Panc1 (cell line): ENCODE measurements at regions not wholly inside any gene's neighbourhood (a gene's known extent, or its start where the extent isn't known, plus 50 kb on each side); places are given as distances from the start of the nearest gene placed in this dataset.
"Not testable (repeated sequence)": the region's sequence is repeated elsewhere in the genome, so short reads cannot be mapped to it uniquely, and the experiment has no call there.

ENCODE experiments used
- POLR2AphosphoS5 ChIP-seq: IDR thresholded peaks from 2 replicates; pipeline ENCODE4 v1.6.1; 2012; ENCODE audit warnings: mild to moderate bottlenecking, low read depth, low read length, moderate library complexity
- SIN3A ChIP-seq: IDR thresholded peaks from 2 replicates; pipeline ENCODE4 v1.6.1; 2012; ENCODE audit warnings: low read depth, mild to moderate bottlenecking, low read length, moderate library complexity, borderline replicate concordance; ENCODE audit not compliant: insufficient read depth
- TCF7L2 ChIP-seq: IDR thresholded peaks from 2 replicates; pipeline ENCODE4 v1.6.1; 2011; ENCODE audit warnings: mild to moderate bottlenecking, low read depth, low read length, inconsistent platforms
- TF ChIP-seq, protein P1 (sequence below): fragments of 450-650 bp; IDR thresholded peaks from 2 replicates; pipeline ENCODE4 v1.5.1; 2017; ENCODE audit warnings: mild to moderate bottlenecking
- TF ChIP-seq, protein P2 (sequence below), 2 experiments: IDR thresholded peaks; 2 replicates each; pipeline ENCODE4 v1.6.1; 2011 to 2012; ENCODE audit warnings: low read depth in 2 of 2, control low read depth in 1 of 2, low read length in 1 of 2, mild to moderate bottlenecking in 1 of 2, moderate library complexity in 1 of 2; ENCODE audit not compliant: insufficient read depth in 1 of 2

DNA sequence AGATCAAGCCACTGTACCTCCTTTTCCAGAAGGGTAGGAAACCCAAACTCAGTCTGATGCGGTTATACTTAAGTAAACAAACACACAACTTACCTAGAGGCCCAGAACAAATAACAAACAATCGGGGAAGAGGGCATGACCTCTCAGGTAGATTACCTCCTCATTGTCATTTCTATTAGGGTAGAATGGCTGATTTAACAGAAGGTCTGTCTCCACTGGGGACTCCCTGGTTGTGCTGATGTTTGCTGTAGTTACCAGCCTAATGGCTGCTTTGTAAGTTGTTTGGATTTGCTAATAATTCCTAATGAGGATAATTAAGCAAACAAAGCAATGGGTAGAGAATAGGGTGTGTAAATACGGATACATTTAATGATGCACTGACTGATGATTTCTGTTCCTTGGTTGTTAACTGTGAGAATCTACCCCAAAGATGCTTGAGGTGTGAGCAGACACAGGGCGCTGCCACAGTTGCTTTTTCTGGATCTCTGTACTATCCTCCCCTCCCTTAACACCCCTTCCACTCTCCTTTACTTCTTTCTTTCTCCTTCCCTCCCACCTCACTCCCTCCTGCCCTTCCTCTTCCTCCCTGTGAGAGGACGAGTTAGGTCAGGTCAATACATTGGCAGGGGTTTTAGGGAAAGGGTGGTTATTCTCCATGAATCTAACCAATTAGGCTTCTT is 332.0 kb upstream of the FZD8 start:
- TF ChIP-seq POLR2AphosphoS5, SIN3A, TCF7L2: not testable (repeated sequence)
- TF ChIP-seq, protein P1, sequence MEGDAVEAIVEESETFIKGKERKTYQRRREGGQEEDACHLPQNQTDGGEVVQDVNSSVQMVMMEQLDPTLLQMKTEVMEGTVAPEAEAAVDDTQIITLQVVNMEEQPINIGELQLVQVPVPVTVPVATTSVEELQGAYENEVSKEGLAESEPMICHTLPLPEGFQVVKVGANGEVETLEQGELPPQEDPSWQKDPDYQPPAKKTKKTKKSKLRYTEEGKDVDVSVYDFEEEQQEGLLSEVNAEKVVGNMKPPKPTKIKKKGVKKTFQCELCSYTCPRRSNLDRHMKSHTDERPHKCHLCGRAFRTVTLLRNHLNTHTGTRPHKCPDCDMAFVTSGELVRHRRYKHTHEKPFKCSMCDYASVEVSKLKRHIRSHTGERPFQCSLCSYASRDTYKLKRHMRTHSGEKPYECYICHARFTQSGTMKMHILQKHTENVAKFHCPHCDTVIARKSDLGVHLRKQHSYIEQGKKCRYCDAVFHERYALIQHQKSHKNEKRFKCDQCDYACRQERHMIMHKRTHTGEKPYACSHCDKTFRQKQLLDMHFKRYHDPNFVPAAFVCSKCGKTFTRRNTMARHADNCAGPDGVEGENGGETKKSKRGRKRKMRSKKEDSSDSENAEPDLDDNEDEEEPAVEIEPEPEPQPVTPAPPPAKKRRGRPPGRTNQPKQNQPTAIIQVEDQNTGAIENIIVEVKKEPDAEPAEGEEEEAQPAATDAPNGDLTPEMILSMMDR: not testable (repeated sequence)
- TF ChIP-seq, protein P2, sequence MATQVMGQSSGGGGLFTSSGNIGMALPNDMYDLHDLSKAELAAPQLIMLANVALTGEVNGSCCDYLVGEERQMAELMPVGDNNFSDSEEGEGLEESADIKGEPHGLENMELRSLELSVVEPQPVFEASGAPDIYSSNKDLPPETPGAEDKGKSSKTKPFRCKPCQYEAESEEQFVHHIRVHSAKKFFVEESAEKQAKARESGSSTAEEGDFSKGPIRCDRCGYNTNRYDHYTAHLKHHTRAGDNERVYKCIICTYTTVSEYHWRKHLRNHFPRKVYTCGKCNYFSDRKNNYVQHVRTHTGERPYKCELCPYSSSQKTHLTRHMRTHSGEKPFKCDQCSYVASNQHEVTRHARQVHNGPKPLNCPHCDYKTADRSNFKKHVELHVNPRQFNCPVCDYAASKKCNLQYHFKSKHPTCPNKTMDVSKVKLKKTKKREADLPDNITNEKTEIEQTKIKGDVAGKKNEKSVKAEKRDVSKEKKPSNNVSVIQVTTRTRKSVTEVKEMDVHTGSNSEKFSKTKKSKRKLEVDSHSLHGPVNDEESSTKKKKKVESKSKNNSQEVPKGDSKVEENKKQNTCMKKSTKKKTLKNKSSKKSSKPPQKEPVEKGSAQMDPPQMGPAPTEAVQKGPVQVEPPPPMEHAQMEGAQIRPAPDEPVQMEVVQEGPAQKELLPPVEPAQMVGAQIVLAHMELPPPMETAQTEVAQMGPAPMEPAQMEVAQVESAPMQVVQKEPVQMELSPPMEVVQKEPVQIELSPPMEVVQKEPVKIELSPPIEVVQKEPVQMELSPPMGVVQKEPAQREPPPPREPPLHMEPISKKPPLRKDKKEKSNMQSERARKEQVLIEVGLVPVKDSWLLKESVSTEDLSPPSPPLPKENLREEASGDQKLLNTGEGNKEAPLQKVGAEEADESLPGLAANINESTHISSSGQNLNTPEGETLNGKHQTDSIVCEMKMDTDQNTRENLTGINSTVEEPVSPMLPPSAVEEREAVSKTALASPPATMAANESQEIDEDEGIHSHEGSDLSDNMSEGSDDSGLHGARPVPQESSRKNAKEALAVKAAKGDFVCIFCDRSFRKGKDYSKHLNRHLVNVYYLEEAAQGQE (IDR thresholded peaks at IDR 0.05; ENCODE audit: insufficient read depth in 1 of 2, low read depth in 2 of 2, low read length in 1 of 2): not testable (repeated sequence)
